ENCODE measurements at regions not wholly inside any gene's neighbourhood (a gene's known extent, or its start where the extent isn't known, plus 50 kb on each side); places are given as distances from the start of the nearest gene placed in this dataset.

DNA sequence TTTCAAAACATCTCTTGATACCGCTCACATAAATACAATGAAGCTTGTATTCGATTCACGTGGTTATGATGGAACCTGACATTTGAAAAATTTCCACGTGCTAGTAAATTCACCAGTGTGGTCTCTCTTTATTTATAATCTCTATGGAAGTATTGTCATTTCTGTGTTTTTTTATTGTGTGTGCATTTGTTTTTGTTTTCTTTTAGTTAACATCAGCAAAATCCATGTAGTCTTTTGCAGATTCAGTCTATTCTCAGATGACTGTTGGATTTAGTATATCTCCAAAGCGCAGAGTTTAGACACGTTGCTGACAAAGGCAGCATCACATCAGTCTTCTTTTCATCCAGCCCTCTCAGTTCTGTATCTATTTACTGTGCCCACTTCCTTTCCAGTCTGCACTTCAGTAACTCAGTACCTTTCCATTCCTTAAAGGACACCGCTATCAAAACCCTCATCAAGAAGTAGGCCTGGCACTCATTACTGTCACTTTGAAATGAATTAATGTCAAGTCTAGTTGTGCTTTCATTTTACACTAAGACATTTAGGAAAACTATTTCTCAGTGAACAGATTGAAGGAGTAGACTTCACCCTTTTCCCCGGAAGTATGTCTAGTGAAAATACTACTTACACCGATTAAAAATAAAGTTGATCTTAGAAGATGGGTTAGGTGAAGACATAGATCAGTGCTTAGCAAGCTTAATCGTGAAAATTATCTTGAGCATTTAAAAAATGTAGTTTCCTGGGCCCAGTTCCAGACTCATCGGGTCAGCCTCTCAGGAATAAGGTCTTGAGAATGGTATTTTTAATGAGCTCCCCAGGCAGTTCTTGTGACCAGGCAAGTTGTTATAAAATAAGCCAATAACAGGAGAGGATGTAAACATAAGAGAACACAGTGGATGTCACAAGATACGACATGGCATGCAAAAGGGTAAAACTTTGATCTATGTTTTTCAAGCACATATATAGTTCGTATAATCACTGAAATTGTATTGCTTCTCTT lies 506.8 kb upstream of the ZEB2 start:
- no peak for DNase-seq

DNA sequence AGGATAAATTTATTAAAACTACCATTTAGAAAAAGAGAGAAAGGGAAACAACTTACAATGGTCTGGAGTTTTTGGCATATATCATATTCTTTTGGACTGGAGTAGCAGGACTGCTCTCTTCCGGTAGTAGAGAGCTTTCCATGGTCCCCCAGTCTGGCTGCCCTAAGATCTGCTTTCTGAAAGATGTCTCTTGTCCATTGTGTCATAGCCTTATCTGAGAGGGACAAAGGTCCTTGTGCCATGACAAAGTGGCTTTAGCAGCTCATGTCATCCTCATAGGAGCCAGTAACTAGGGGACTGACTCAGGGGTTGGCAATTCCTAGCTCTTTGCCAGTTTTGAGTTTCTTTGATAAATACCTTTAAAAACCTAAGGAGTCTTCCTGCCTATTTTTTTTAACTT lies 505.5 kb upstream of the ZEB2 start:
- DNase-seq: no peak

DNA sequence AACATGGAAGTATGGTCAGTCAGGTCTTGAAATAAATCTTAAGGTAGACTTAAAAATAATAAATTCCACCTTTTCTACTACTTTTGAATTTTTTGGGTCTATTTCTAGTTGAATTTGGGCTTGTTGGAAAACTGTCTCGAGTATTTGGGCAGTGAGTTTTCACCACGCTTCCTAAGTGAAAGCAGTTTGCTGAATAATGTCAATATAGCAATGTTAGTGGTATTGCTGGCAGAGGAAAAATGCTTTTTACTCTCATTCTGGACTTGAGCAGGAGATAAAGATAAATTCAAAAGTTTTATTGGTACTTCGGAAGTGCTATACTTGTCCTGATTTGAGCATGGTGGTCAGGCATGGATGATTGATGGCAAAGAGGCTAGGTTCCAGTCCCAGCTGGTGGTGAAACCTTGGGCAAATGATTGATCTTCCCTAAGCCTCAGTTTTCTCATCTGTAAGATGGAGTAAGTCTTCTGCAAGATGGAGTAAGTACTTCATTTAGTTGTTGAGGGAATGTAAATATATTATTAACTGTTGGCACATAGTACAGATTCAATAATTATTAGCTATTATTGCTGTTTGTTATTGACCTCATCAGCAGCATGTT lies 503.5 kb upstream of the ZEB2 start:
- DNase-seq: no peak

DNA sequence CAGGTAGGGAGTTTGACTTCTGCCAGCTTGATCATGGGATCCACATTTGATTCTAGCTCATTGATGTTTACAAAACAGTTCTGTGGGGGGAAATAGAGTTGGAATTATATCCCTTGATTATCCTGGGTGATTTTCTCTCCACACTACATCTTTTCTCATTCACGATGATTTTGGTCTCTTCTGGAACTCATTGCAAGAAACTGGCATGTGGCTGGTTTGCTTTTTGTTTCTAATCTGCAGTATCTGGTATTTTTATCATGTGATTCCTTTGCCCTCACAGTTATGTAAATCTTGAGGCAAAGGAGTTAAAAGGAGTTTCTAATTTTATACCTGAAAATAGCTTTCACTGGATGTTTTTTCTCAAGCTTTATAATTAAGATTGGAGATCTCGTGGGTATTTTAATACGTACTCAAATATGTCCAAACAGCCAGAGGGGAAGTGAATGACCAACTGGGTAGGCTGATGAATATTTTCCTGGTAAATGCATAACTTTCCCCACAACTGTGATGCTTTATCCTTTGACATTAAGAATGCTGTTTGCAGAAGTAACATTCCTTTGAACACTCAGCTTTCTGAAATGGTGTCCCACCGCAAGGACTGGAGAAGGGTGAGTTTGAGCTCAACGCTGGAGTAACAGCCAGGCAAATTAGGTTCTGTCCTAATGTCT lies 502.9 kb upstream of the ZEB2 start:
- no peak for DNase-seq

DNA sequence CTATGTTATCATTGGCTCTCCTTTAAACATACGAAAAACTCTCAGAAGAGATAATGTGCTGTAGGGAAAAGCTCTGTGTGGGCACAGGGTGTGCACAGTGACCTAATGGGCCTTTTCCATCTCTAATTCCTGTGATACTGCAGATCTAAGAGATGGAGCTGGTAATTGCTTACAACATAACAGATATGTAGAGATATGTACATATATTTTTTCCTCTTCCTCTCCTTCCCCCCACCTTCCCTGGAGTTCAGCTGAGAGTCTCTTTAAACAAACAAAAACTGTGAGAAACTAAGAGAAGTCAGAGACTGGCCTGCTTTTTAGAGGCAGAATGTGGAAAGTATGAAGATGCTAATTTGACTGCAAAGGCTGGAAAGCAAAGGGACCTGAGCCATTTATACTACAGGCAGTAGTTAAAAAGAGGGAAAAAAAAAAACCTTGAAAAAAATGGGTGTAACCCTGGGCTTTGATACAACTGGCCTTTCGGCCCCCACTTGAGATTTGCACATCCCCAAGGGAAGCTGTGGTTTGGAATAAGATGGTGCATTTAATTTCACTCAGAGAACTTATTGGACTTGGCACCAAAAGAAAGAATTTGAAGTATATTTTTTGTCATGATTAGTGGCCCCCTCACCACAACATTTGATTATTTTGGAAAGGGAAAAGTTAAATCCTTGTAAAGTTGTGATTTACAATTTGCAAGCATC lies 502.2 kb upstream of the ZEB2 start:
- no peak for DNase-seq

DNA sequence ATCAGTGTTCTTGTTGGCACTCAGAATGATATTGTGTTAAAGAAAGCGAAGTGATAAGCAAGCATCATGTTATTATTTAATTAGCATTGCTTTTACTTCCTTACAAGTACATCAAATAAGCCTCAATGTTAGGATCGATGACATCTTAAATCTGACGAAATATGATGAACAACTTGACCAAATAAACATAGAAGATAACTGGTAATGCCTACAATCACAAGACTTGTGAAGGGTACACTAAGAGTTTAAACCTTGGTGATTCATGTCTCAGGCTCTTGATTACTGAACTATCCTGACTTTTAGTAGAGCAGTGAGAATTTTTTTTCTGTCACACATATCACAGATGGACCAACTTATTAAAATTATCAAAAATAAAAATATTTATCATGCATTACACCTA lies 500.8 kb upstream of the ZEB2 start:
- DNase-seq: no peak

DNA sequence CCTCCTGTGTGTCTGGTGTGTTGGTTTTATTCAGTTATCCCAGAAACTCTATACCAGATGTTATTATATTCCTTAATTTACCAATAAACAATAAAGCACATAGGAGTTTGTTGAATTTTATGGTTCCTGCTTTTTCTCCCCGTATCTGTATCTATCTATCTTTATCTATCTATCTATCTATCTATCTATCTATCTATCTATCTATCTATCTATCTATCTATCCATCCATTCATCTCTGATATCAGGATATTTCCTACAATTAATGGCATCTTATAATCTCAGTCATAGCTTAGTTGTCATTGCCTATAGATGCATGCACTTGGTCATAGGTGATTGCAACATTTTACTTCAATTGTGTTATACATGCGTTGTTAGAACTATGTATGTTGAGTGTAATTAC lies 500.2 kb upstream of the ZEB2 start:
- no peak for DNase-seq

DNA sequence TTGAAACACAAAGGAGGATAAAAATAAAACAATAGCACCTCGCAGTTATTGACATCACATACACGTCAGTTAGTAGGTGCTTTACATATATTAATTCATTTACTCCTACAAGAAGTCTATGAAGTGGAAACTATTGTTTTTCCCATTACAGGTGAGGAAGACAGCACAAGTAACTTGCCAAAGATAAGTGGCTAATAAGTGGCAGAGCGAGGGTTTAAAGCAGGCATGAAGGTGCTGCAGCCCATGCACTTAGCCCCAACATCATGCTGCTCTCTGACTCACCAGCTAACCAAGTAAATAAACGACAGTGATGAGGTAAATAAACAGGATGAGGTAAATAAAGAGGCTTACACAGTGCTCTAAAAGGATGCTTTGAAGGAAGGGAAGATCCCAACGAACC lies 498.6 kb upstream of the ZEB2 start:
- DNase-seq: no peak

DNA sequence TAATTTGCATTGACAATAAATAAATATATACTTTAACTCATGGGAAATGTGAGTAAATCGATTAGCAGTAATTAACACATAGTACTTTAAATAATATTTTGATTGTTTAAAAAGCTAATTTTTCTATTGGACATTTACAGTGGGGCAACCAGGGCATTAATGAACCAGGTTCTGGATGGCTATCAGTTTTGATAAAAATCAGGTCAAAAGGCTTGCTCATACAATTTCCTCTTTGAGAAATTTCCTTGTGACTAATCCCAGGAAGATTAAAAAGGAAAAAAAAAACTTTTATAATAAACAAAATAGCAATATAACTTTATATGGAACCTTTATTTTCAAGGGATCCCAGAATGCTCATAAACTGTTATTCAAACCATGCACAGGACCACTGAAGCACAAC lies 497.2 kb upstream of the ZEB2 start:
- DNase-seq: no peak

DNA sequence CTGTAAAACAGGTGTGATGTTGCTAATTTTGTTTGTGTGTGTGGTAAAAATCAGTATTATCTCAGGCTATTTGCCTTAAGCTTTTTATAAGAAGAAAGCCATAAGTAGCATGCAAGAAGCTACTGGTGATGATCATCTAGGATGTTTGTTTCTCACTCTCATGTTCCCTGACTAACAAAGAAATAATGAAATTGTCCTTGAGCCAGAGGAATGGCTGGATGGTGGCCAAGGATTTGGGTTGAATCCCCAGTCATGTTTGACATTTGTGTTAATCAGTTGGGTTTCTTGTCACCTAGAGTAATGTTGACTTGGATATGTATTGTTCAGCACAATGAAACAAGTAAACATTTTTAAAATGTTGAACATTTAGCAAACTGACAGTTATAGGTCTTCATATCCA lies 496.8 kb upstream of the ZEB2 start:
- DNase-seq: no peak

DNA sequence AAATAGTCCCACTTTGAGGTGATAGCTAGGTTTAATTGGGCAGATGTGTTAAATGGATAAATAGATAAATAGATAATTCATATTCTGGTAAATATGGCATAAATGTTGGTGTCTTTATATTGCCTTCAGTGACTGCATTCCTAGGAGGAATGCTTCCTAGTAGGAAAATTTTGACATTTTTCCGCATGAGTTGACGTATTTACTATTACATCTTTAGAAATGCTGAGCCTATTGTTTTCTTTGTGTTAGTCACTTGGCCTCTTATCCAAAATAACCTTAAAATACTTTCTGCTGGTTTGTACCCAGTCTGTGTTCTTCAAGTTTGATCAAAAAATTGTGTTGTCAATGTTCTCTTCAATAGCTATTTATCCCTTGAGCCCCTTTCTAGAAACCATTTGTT lies 495.6 kb upstream of the ZEB2 start:
- no peak for DNase-seq

DNA sequence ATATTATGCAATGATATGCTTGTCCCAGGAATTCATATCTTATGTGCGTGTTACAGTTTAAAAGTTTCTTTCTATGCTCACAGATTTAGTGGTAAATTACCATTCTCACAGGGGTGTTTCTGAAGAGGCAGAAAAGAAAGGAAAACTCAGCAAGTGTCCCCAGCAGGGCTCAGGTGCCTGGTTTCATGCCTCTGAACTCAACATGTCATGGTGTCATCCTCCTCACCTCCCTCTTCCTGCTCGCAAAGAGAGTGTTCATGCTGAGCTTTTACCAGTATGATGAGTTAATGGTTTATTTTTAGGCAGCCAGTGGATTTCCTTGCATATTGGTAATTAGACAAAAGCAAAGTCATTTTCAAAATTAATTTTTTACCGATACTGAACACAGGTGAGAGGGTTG lies 492.9 kb upstream of the ZEB2 start:
- no peak for DNase-seq

DNA sequence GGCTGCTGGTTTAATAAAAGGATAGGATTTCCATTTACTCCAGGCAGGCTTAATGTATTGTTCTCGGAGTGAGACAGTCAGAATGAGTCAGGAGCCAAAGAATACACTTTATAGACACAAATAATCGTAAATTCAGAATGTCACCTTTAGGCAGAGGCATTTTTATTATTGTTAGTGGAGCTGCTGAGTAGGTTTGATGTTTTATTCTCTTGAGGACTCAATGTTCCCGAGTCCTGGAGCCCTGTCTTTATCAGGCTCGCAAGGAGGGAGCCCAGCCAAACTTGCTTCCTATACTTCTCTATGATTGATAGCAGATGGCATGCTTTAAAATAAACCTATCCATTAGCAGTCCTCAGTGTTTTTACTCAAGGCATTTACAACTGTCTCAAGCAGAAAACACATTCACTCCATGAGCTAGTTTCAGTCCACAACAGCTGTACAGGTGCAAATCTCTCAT lies 492.3 kb upstream of the ZEB2 start:
- no peak for DNase-seq

DNA sequence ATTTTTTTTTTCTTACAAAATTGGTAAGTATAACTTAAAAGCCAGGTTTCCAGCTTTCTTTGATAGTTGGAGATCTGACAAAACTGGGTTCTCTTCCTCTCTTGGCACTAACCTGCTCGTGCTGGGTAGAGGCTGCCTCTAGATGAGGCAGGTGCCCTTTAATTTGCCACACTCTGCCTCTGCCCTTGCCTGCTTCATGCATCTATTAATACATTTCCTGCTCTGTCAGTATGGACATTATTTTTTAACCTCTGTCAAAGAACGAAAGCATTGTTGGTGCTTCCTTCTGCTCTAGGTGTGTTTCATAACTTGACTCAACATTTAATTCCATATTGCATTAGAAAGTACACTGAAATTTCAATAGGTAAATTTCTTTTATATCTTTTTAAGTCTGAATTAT lies 490.7 kb upstream of the ZEB2 start:
- DNase-seq: no peak

DNA sequence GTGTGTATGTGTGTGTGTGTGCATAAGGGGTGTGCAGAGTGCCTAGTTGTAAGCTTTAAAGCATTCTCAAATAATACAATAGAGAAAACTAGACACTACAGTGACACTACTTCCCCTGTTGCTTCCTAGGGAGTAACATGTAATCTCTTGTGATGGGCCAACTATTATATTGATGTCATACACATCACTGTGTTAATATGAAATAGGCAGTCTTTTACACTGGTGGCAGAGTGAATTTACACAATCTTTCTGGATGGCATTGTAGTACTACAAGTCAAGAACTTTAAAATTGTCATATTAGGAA lies 488.0 kb upstream of the ZEB2 start:
- DNase-seq: no peak

DNA sequence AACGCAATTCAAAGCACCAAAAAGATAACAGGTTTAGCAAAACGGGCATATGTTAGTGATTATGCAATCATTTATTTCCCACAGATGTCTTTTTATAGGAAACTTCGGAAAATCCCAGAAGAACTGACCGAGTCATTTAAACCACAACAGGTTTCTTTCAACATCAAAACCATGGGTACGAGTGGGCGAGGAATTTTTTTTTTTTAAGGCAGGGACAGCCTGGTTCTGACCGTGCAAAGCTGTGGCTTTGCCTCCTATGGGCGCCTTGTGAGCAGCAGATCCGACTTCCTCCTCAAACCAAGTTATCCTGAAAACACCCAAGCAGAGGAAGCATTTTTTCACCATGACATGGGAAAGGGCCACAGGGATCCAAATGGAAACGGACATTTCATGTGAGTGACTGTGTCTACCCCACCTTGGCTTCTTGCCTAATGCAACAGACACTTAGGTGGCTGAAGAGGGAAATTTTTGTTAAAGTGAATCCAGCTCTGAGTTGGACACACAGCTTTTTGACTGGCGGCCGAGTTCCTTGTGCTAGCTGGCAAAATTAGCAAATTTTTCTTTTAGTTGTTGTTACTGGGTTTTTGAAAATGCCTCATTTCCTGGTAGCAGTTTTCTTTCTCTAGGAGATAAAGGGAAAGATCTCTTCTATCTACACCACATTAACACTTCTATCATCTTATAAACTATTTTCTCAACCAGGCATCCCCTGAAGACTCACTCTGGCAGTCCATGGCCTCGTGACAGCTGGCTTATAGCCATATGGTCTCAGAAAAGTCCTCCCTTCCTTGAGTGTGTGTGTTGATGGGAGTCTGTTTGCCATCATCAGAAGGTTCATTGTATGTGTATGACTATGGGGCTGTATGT lies 487.4 kb upstream of the ZEB2 start:
- DNase-seq: no peak

DNA sequence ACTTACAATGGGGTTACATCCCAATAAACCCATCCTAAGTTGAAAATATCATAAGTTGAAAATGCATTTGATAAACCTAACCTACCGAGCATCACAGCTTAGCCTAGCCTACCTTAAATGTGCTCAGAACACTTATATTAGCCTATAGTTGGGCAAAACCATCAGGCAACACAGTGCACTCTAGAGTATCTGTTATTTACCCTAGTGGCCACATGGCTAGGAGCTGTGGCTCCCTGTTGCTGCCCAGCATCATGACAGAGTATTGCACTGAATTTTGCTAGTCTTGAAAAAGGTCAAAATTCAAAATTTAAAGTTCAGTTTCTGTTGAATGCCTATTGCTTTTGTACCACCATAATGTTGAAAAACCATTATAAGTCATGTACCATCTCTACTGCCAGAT lies 482.7 kb upstream of the ZEB2 start:
- no peak for DNase-seq

DNA sequence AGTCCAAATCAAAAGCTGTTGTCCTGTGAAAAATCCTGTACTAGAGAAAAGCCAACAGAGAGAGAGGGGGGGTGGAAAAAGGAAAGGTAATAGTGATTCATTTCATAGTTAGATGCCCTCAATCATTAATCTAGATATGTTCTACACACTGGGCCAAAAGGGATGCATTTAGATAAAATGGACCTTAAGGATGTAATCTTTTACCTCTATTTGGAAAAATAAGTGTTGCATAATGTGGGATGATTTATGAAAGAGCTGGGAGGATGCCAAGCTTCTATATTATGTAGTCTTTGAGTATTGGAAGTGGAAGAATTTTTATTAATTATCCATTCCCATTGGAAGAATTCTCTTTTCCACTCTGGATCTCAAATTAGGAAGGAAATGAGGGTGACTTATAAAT lies 480.5 kb upstream of the ZEB2 start:
- no peak for DNase-seq

DNA sequence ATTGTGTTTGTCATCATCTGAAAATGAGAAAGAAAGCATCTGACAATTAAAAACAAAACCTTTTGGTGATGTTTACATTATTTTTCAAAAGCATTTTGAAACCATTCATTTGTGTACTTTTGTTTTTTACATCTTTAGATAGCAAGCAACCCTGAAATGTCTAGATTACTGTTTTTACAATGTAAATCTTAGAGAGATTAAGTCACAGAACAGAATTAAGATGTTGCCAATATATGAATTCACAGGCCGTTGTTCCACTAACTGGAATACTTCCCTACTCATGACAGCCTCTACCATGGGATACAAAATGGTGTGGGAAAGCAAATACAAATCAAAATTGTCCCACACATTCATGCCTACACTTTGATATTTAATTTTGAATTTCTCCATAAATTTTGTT lies 480.0 kb upstream of the ZEB2 start:
- no peak for DNase-seq

DNA sequence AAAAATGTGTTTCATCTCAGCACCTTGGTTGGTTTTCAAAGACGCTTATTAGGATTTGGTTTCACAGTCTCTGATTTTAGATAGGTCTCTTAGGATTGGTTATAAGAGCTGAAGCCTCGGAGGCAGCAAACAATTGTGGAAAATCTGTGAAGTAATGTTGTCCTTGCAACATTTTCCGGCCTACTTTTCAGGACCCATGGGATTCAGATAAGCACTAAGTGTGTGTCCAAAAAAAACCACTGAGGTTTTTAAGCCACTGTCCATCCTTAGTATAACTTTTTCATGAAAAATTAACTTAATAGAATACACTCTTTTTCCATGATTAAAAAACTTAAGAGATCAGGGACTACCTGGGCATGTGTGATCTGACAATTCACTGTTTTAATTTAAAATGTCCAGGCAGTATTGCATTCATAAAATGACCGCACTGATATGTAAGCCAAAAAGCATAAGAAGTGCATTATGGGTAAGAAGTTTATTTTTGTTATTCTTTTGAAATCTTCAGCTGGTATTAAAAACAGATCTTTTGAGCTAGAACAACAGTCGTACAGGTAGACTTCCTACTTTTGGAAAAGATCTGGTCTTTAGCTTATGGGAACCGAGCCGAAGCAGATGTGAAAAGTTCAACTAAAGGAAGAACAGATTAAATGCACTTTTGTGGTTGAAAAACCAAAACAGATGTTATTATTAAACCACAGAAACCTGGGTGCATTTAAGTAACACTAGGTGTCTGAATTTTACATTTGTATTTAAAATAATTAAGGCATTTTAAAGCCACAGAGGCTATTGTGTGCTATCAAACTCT lies 479.4 kb upstream of the ZEB2 start:
- no peak for DNase-seq

DNA sequence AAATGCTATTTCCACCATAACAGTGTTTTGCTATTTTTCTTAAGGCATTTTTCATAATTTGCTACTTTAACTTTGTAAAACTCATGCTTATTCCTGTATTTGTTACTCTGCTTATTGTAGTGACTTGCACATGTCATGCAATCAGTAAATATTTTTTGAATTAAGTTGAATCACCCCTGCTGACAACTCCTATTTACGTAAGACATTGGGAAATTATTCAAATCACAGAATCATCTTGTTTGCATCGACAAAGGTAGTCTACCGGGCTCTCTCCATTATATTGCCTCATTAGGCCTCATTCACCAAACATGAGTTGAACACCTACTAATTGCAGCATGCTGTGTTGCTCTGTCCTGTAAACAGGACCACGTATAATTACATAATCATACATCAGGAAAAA lies 478.5 kb upstream of the ZEB2 start:
- no peak for DNase-seq
